Transverse colon (tissue), 4 donors: ENCODE measurements at regions not wholly inside any gene's neighbourhood (a gene's known extent, or its start where the extent isn't known, plus 50 kb on each side); places are given as distances from the start of the nearest gene placed in this dataset.

ENCODE experiments used
- DNase-seq: peaks from one replicate; pipeline ENCODE4 v3.0.0-alpha.2; 2019
- H3K27ac ChIP-seq, 4 donors: fragments of 200-600 bp; sonication (generic); 2 replicates each; pipeline ENCODE4 v1.5.1; 2016 to 2018; ENCODE audit warnings: inconsistent platforms in 4 of 4
- H3K27me3 ChIP-seq: fragments of 200-600 bp; sonication (generic); 2 replicates; pipeline ENCODE4 v1.5.1; 2017; ENCODE audit warnings: inconsistent platforms
- H3K36me3 ChIP-seq, 4 donors: fragments of 200-600 bp; sonication (generic); 2 replicates each; pipeline ENCODE4 v1.5.1; 2017 to 2019; ENCODE audit warnings: inconsistent platforms in 4 of 4
- H3K4me1 ChIP-seq, 4 donors: fragments of 200-600 bp; sonication (generic); 2 replicates each; pipeline ENCODE4 v1.5.1; 2017 to 2020; ENCODE audit warnings: inconsistent platforms in 4 of 4
- H3K4me3 ChIP-seq, 4 donors: fragments of 200-600 bp; sonication (generic); 1 replicate in 1 of 4; 2 replicates in 3 of 4; pipeline versions ENCODE4 v1.5.1 to v1.6.1; 2017 to 2019; ENCODE audit warnings: inconsistent platforms in 4 of 4
- H3K9me3 ChIP-seq, 2 donors: fragments of 200-600 bp; sonication (generic); 2 replicates each; pipeline ENCODE4 v1.5.1; 2017 to 2019; ENCODE audit warnings: inconsistent platforms in 2 of 2
- EP300 ChIP-seq: sonication (generic); formaldehyde crosslinking; IDR thresholded peaks from one replicate; pipeline ENCODE4 v1.6.1; 2017; ENCODE audit warnings: antibody characterized with exemption, low read depth
- POLR2A ChIP-seq: fragments of 450-650 bp; IDR thresholded peaks from one replicate; pipeline ENCODE4 v1.6.1; 2016; ENCODE audit warnings: antibody characterized with exemption, mild to moderate bottlenecking, moderate library complexity
- POLR2AphosphoS5 ChIP-seq, 3 donors: sonication (generic); formaldehyde crosslinking; IDR thresholded peaks; one replicate each; pipeline ENCODE4 v1.6.1; 2016; ENCODE audit warnings: antibody characterized with exemption in 3 of 3
- WGBS, 2 donors: methylation state at CpG; one replicate each; pipeline ENCODE4 v1.1.5; 2018; ENCODE audit warnings: low coverage in 1 of 2; 5-methylcytosine and 5-hydroxymethylcytosine counted together
- in situ Hi-C, 4 donors: fragments of 200-750 bp; cut with MboI; loops; one replicate each; pipeline versions ENCODE4 v1.15.0 to v1.15.1; 2017; ENCODE audit warnings: low sequenced_read_pairs in 3 of 4, low pct_ligation_motif_present in 1 of 4, low pct_unique_long_range_greater_than_20kb in 1 of 4
- intact Hi-C: fragments of 100-400 bp; cut with DNase I; formaldehyde crosslinking; loops from one replicate; pipeline ENCODE4 v1.15.1; 2023; ENCODE audit warnings: low total_unique reads
- TF ChIP-seq, protein P1 (sequence below), 5 experiments: fragments of 200-600 bp in 3 of 5; fragments of 450-650 bp in 2 of 5; sonication (generic) in 3 of 5; IDR thresholded peaks; 1 replicate in 2 of 5; 2 replicates in 3 of 5; pipeline ENCODE4 v1.5.1; 2016 to 2017; ENCODE audit warnings: antibody characterized with exemption in 5 of 5, inconsistent platforms in 3 of 5, mild to moderate bottlenecking in 2 of 5, moderate library complexity in 1 of 5

DNA sequence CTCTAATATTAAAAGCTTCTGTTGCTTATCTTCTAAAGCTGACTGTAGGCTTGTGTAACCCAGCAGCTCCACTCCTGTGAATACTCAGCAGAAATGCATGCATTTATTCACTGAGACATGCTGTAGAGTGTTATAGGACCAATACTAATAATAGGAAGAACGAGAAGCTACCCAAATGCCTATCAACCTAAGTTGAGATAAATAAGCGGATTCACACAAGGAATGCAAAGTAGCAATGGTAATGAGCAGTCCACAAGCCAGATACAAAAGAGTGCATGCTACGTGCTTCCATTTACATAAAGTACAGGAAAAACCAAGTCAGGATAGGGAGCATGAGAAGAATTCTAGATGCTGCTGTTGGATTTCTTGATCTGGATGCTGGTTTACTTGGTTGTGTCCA lies 155.9 kb downstream of the AASDH start:
- Histone ChIP-seq H3K36me3 (no peaks in the 10 kb centered on the region), H3K27me3 (no peaks in the 10 kb centered on the region), H3K4me3 (no peak overlapping the region), H3K27ac (no peak overlapping the region), H3K4me1 (peaks cover 3 to 33% (median 5%) of the 10 kb centered on the region in 4 donors), H3K9me3 (no peaks in the 10 kb centered on the region)
- no peak for DNase-seq
- TF ChIP-seq EP300: no peak
- intact Hi-C loops (no loop called here), in situ Hi-C loops (no loop called here)
- 33 to 70% methylated on average over 1 to 3 of the region's 3 CpGs for WGBS, 2 donors

GRCh38 chr4:56229947-56230346 lies 157.3 kb downstream of the AASDH start:
- in situ Hi-C loops (no loop called here), intact Hi-C loops (no loop called here)
- Histone ChIP-seq H3K36me3 (no peaks in the 10 kb centered on the region), H3K27me3 (no peaks in the 10 kb centered on the region), H3K9me3 (no peaks in the 10 kb centered on the region), H3K27ac (no peak overlapping the region), H3K4me3 (no peak overlapping the region), H3K4me1 (peaks cover 3 to 21% (median 4%) of the 10 kb centered on the region in 4 donors)
- 0 to 33% methylated on average over 1 of the region's 1 CpG for WGBS, 2 donors
- DNase-seq: no peak
- TF ChIP-seq EP300: no peak
- no peak for TF ChIP-seq POLR2AphosphoS5 (IDR thresholded peaks at IDR 0.05)
- TF ChIP-seq, protein P1, sequence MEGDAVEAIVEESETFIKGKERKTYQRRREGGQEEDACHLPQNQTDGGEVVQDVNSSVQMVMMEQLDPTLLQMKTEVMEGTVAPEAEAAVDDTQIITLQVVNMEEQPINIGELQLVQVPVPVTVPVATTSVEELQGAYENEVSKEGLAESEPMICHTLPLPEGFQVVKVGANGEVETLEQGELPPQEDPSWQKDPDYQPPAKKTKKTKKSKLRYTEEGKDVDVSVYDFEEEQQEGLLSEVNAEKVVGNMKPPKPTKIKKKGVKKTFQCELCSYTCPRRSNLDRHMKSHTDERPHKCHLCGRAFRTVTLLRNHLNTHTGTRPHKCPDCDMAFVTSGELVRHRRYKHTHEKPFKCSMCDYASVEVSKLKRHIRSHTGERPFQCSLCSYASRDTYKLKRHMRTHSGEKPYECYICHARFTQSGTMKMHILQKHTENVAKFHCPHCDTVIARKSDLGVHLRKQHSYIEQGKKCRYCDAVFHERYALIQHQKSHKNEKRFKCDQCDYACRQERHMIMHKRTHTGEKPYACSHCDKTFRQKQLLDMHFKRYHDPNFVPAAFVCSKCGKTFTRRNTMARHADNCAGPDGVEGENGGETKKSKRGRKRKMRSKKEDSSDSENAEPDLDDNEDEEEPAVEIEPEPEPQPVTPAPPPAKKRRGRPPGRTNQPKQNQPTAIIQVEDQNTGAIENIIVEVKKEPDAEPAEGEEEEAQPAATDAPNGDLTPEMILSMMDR (IDR thresholded peaks at IDR 0.05): no peak
- TF ChIP-seq POLR2A: no peak

DNA sequence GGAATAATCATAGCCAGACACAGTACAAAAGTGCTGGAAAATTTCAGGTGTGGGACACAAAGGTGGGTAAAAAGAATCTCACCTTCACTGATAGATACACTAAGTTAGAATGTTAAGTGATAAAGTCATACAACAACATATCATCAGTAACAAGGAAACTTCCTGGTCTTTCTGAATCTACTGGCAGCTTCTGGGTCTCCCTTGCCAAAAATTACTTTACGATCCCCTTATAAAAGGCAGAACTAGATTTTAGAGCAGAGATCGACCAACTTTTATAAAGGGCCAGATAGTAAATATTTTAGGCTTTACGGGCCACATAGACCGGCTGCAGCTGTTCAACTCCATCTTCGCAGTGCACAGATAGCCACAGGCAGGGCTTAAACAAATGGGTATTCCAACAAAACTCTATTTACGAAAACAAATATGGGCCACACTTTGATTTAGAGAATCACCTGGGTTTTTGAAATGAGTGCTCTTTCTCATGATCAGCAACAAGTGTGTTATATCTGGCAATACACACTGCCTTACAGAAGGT lies 159.9 kb downstream of the AASDH start:
- H3K27me3 ChIP-seq: no peaks in the 10 kb centered on the region
- H3K4me3 ChIP-seq: no peak overlapping the region
- no peaks in the 10 kb centered on the region for H3K9me3 ChIP-seq
- intact Hi-C loops (no loop called here), in situ Hi-C loops (no loop called here)
- peaks cover 0 to 14% (median 4%) of the 10 kb centered on the region in 4 donors for H3K4me1 ChIP-seq
- no peaks in the 10 kb centered on the region for H3K36me3 ChIP-seq
- DNase-seq: no peak
- peak overlapping the region; percentile 16 to 64 (median 47) for H3K27ac ChIP-seq
- WGBS, 2 donors: 54 to 58% methylated on average over 6 of the region's 6 CpGs
- TF ChIP-seq EP300 (no peak), POLR2A (no peak), POLR2AphosphoS5 (IDR thresholded peaks at IDR 0.05) (no peak)
- TF ChIP-seq, protein P1 (IDR thresholded peaks at IDR 0.05): no peak

DNA sequence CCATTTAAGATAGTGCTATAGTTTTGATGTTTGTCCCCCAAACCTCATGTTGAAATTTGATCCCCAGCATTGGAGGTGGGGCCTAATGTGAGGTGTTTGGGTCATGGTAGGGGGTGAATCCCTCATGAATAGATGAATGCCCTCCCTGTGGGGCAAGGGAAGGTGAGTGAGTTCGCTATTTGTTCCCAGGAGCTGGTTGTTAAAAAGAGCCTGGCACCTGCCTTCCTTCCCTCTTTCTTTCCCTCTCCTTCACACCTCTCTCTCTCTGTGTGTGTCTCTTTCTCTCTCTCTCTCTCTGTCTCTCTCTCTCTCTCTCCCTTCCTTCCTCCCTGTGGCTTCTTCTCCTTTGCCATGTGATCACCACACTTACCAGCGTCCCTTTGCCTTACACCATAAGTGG lies 160.7 kb downstream of the AASDH start:
- TF ChIP-seq, protein P1 (IDR thresholded peaks at IDR 0.05): no peak
- no peak for TF ChIP-seq EP300
- no peak for TF ChIP-seq POLR2A
- TF ChIP-seq POLR2AphosphoS5 (IDR thresholded peaks at IDR 0.05): no peak
- H3K27ac ChIP-seq: peak overlapping the region; percentile 16 to 64 (median 47)
- no peak for DNase-seq
- intact Hi-C loops: no loop called here
- WGBS, 2 donors: 71 to 75% methylated on average over 2 of the region's 2 CpGs
- in situ Hi-C loops: no loop called here
- H3K36me3 ChIP-seq: no peaks in the 10 kb centered on the region
- peaks cover 0 to 14% (median 4%) of the 10 kb centered on the region in 4 donors for H3K4me1 ChIP-seq
- no peaks in the 10 kb centered on the region for H3K9me3 ChIP-seq
- no peaks in the 10 kb centered on the region for H3K27me3 ChIP-seq
- H3K4me3 ChIP-seq: no peak overlapping the region

- in situ Hi-C loops (no loop called here), intact Hi-C loops (no loop called here)
- no peaks in the 10 kb centered on the region for H3K36me3 ChIP-seq
- peaks cover 0 to 14% (median 4%) of the 10 kb centered on the region in 4 donors for H3K4me1 ChIP-seq
- no peaks in the 10 kb centered on the region for H3K27me3 ChIP-seq
- H3K27ac ChIP-seq: no peak overlapping the region
- no peak for DNase-seq
- TF ChIP-seq, protein P1 (IDR thresholded peaks at IDR 0.05): no peak
- TF ChIP-seq POLR2A (no peak), POLR2AphosphoS5 (IDR thresholded peaks at IDR 0.05) (no peak), EP300 (no peak)
- H3K9me3 ChIP-seq: no peaks in the 10 kb centered on the region
- 100% methylated on average over 1 of the region's 1 CpG for WGBS, 2 donors
- no peak overlapping the region for H3K4me3 ChIP-seq
Observed at GRCh38 chr4:56224641-56225040, 162.7 kb downstream of the AASDH start.
